Activated CD4-positive, alpha-beta T cell treated with anti-CD3 and anti-CD28 coated beads, Interleukin-2, amount 10 ng/mL, durations not matched to agents 7 days and 5 days (primary cell): ENCODE measurements at regions not wholly inside any gene's neighbourhood (a gene's known extent, or its start where the extent isn't known, plus 50 kb on each side); places are given as distances from the start of the nearest gene placed in this dataset.
A peak's percentile ranks its signal among the peaks of the same experiment; 100 is the strongest.

Source experiments
- CTCF ChIA-PET: fragments of 350-600 bp; sonication (Branson Sonifier 250); formaldehyde crosslinking; loops from one replicate; lab custom pipeline; 2021; ENCODE audit warnings: antibody characterized with exemption; lab: Charles Lee
- POLR2A ChIA-PET: fragments of 350-600 bp; sonication (Branson Sonifier 250); formaldehyde crosslinking; loops from one replicate; lab custom pipeline; 2021; ENCODE audit warnings: antibody characterized with exemption; lab: Charles Lee
- DNase-seq: peaks from one replicate; pipeline ENCODE4 v3.0.0-alpha.2; 2020
- H3K27ac Mint-ChIP-seq: one replicate; pipeline ENCODE4 v1.8.0; 2021; ENCODE audit warnings: mild to moderate bottlenecking, moderate library complexity, mixed read lengths
- H3K27me3 Mint-ChIP-seq: one replicate; pipeline ENCODE4 v1.8.0; 2021; ENCODE audit warnings: mixed read lengths
- H3K36me3 Mint-ChIP-seq: one replicate; pipeline ENCODE4 v1.8.0; 2021; ENCODE audit warnings: low read depth, mixed read lengths
- H3K4me1 Mint-ChIP-seq: one replicate; pipeline ENCODE4 v1.8.0; 2021; ENCODE audit warnings: mixed read lengths
- H3K4me3 Mint-ChIP-seq: one replicate; pipeline ENCODE4 v1.8.0; 2021; ENCODE audit warnings: mild to moderate bottlenecking, moderate library complexity, mixed read lengths
- H3K9me3 Mint-ChIP-seq: one replicate; pipeline ENCODE4 v1.8.0; 2021; ENCODE audit warnings: mixed read lengths

- Mint-ChIP-seq H3K4me1 (peaks cover 2% of the 10 kb centered on the region), H3K36me3 (peaks cover 5% of the 10 kb centered on the region)
- POLR2A ChIA-PET, result no interaction called here
These were observed 166.9 kb upstream of the KLF3 start for GRCh38 chr4:38497121-38497520.

GRCh38 chr4:38499101-38499500 lies 164.9 kb upstream of the KLF3 start:
- H3K4me3 Mint-ChIP-seq, result no peak overlapping the region
- H3K27ac Mint-ChIP-seq, result no peak overlapping the region
- H3K36me3 Mint-ChIP-seq, result peaks cover 11% of the 10 kb centered on the region
- DNase-seq, result no peak
- H3K9me3 Mint-ChIP-seq, result peaks cover 3% of the 10 kb centered on the region
- peaks cover 10% of the 10 kb centered on the region for H3K27me3 Mint-ChIP-seq
- ChIA-PET CTCF (interaction anchor here (0.8 kb wide), 1 partner anchor 12 kb away, joined by 3 read pairs; no protein-coding TSS in a partner anchor), POLR2A (no interaction called here)
- H3K4me1 Mint-ChIP-seq, result peaks cover 10% of the 10 kb centered on the region

More at GRCh38 chr4:38497121-38497520, 166.9 kb upstream of the KLF3 start:
- Mint-ChIP-seq H3K4me3 (no peak overlapping the region), H3K27ac (no peak overlapping the region), H3K9me3 (peaks cover 3% of the 10 kb centered on the region), H3K27me3 (peaks cover 10% of the 10 kb centered on the region)
- no peak for DNase-seq
- CTCF ChIA-PET, result interaction anchor here (0.5 to 0.9 kb wide), 2 partner anchors 16 to 174 kb away, joined by 3 read pairs; no protein-coding TSS in a partner anchor

- no peak overlapping the region for H3K4me3 Mint-ChIP-seq
- CTCF ChIA-PET, result interaction anchor here (0.9 kb wide), 1 partner anchor 29 kb away, joined by 3 read pairs; no protein-coding TSS in a partner anchor
- no peak for DNase-seq
- H3K36me3 Mint-ChIP-seq, result peaks cover 15% of the 10 kb centered on the region
- POLR2A ChIA-PET, result no interaction called here
- peaks cover 6% of the 10 kb centered on the region for H3K27me3 Mint-ChIP-seq
- H3K9me3 Mint-ChIP-seq, result peaks cover 7% of the 10 kb centered on the region
- H3K27ac Mint-ChIP-seq, result no peak overlapping the region
- peaks cover 16% of the 10 kb centered on the region for H3K4me1 Mint-ChIP-seq
These were observed 163.6 kb upstream of the KLF3 start for GRCh38 chr4:38500433-38500832.

- Mint-ChIP-seq H3K9me3 (peaks cover 14% of the 10 kb centered on the region), H3K4me3 (no peak overlapping the region), H3K36me3 (peaks cover 21% of the 10 kb centered on the region), H3K4me1 (peaks cover 28% of the 10 kb centered on the region), H3K27ac (no peak overlapping the region), H3K27me3 (peaks cover 9% of the 10 kb centered on the region)
- POLR2A ChIA-PET, result no interaction called here
- CTCF ChIA-PET, result no interaction called here
- no peak for DNase-seq
These were observed 162.3 kb upstream of the KLF3 start for GRCh38 chr4:38501698-38502097.

- peaks cover 31% of the 10 kb centered on the region for H3K36me3 Mint-ChIP-seq
- H3K4me3 Mint-ChIP-seq, result no peak overlapping the region
- peaks cover 16% of the 10 kb centered on the region for H3K9me3 Mint-ChIP-seq
- ChIA-PET CTCF (no interaction called here), POLR2A (no interaction called here)
- H3K4me1 Mint-ChIP-seq, result peaks cover 50% of the 10 kb centered on the region
- no peak overlapping the region for H3K27ac Mint-ChIP-seq
- DNase-seq, result no peak
- peaks cover 15% of the 10 kb centered on the region for H3K27me3 Mint-ChIP-seq
These were observed 160.2 kb upstream of the KLF3 start for GRCh38 chr4:38503689-38504395.

GRCh38 chr4:38504396-38504715 lies 159.6 kb upstream of the KLF3 start:
- H3K36me3 Mint-ChIP-seq, result peaks cover 31% of the 10 kb centered on the region
- H3K27ac Mint-ChIP-seq, result no peak overlapping the region
- H3K9me3 Mint-ChIP-seq, result peaks cover 16% of the 10 kb centered on the region
- H3K4me3 Mint-ChIP-seq, result no peak overlapping the region
- ChIA-PET CTCF (no interaction called here), POLR2A (no interaction called here)
- peaks cover 15% of the 10 kb centered on the region for H3K27me3 Mint-ChIP-seq
- DNase-seq, result no peak
- peaks cover 55% of the 10 kb centered on the region for H3K4me1 Mint-ChIP-seq

- Mint-ChIP-seq H3K4me1 (peaks cover 84% of the 10 kb centered on the region), H3K27me3 (peaks cover 14% of the 10 kb centered on the region), H3K4me3 (peak overlapping the region; percentile 73), H3K36me3 (peaks cover 59% of the 10 kb centered on the region), H3K27ac (peak overlapping the region; percentile 90), H3K9me3 (peaks cover 26% of the 10 kb centered on the region)
- ChIA-PET CTCF (interaction anchor here (0.7 to 1.0 kb wide), 2 partner anchors 190 to 791 kb away, joined by 3 read pairs; no protein-coding TSS in a partner anchor), POLR2A (interaction anchor here (0.6 to 0.7 kb wide), 2 partner anchors 20 to 174 kb away, joined by 4 to 8 read pairs; no protein-coding TSS in a partner anchor)
- peak; percentile 77 for DNase-seq
These were observed 154.4 kb upstream of the KLF3 start for GRCh38 chr4:38509551-38509950.

GRCh38 chr4:38510201-38510600 lies 153.8 kb upstream of the KLF3 start:
- Mint-ChIP-seq H3K4me1 (peaks cover 89% of the 10 kb centered on the region), H3K27ac (peak overlapping the region; percentile 90), H3K36me3 (peaks cover 59% of the 10 kb centered on the region), H3K9me3 (peaks cover 24% of the 10 kb centered on the region), H3K27me3 (peaks cover 14% of the 10 kb centered on the region), H3K4me3 (peak overlapping the region; percentile 73)
- ChIA-PET CTCF (interaction anchor here (0.7 to 1.0 kb wide), 2 partner anchors 191 to 792 kb away, joined by 3 read pairs; no protein-coding TSS in a partner anchor), POLR2A (interaction anchor here (0.6 to 0.7 kb wide), 2 partner anchors 19 to 173 kb away, joined by 4 to 8 read pairs; no protein-coding TSS in a partner anchor)
- DNase-seq, result no peak

- Mint-ChIP-seq H3K36me3 (peaks cover 58% of the 10 kb centered on the region), H3K4me3 (peak overlapping the region; percentile 31), H3K9me3 (peaks cover 15% of the 10 kb centered on the region), H3K27me3 (peaks cover 11% of the 10 kb centered on the region), H3K4me1 (peaks cover 80% of the 10 kb centered on the region), H3K27ac (no peak overlapping the region)
- ChIA-PET POLR2A (no interaction called here), CTCF (interaction anchor here (0.6 kb wide), 1 partner anchor 742 kb away, joined by 3 read pairs; no protein-coding TSS in a partner anchor)
- DNase-seq, result no peak
These were observed 152.3 kb upstream of the KLF3 start for GRCh38 chr4:38511702-38512101.

- ChIA-PET CTCF (interaction anchor here (1.0 to 1.2 kb wide), 2 partner anchors 15 to 79 kb away, joined by 3 read pairs; no protein-coding TSS in a partner anchor), POLR2A (no interaction called here)
- Mint-ChIP-seq H3K4me1 (peaks cover 68% of the 10 kb centered on the region), H3K27ac (no peak overlapping the region), H3K4me3 (no peak overlapping the region), H3K9me3 (peaks cover 15% of the 10 kb centered on the region), H3K27me3 (peaks cover 4% of the 10 kb centered on the region), H3K36me3 (peaks cover 51% of the 10 kb centered on the region)
- no peak for DNase-seq
These were observed 151.2 kb upstream of the KLF3 start for GRCh38 chr4:38512840-38513239.

GRCh38 chr4:38514465-38515146 lies 149.4 kb upstream of the KLF3 start:
- Mint-ChIP-seq H3K4me1 (peaks cover 51% of the 10 kb centered on the region), H3K27ac (no peak overlapping the region), H3K9me3 (peaks cover 13% of the 10 kb centered on the region), H3K4me3 (no peak overlapping the region), H3K36me3 (peaks cover 54% of the 10 kb centered on the region), H3K27me3 (peaks cover 4% of the 10 kb centered on the region)
- CTCF ChIA-PET, result interaction anchor here (0.6 kb wide), 2 partner anchors 379 to 1170 kb away, joined by 4 to 5 read pairs; no protein-coding TSS in a partner anchor
- DNase-seq, result no peak
- POLR2A ChIA-PET, result no interaction called here

- H3K27ac Mint-ChIP-seq, result no peak overlapping the region
- H3K4me3 Mint-ChIP-seq, result no peak overlapping the region
- H3K27me3 Mint-ChIP-seq, result peaks cover 9% of the 10 kb centered on the region
- peaks cover 11% of the 10 kb centered on the region for H3K9me3 Mint-ChIP-seq
- ChIA-PET CTCF (no interaction called here), POLR2A (no interaction called here)
- no peak for DNase-seq
- peaks cover 35% of the 10 kb centered on the region for H3K4me1 Mint-ChIP-seq
- H3K36me3 Mint-ChIP-seq, result peaks cover 45% of the 10 kb centered on the region
These were observed 147.8 kb upstream of the KLF3 start for GRCh38 chr4:38516190-38516589.

- H3K9me3 Mint-ChIP-seq, result peaks cover 3% of the 10 kb centered on the region
- ChIA-PET CTCF (no interaction called here), POLR2A (no interaction called here)
- H3K4me3 Mint-ChIP-seq, result no peak overlapping the region
- no peak for DNase-seq
- H3K27ac Mint-ChIP-seq, result no peak overlapping the region
- peaks cover 23% of the 10 kb centered on the region for H3K4me1 Mint-ChIP-seq
- H3K36me3 Mint-ChIP-seq, result peaks cover 25% of the 10 kb centered on the region
- H3K27me3 Mint-ChIP-seq, result peaks cover 17% of the 10 kb centered on the region
These were observed 144.3 kb upstream of the KLF3 start for GRCh38 chr4:38519666-38520065.
